Neuronal stem cell (in vitro differentiated cells): ENCODE measurements at regions not wholly inside any gene's neighbourhood (a gene's known extent, or its start where the extent isn't known, plus 50 kb on each side); places are given as distances from the start of the nearest gene placed in this dataset.
"Not testable (repeated sequence)": the region's sequence is repeated elsewhere in the genome, so short reads cannot be mapped to it uniquely, and the experiment has no call there.

Experiments used
- DNase-seq: peaks from one replicate; pipeline ENCODE4 v3.0.0-alpha.2; 2013; ENCODE audit warnings: low spot score
- H2AFZ ChIP-seq: one replicate; pipeline ENCODE4 v1.6.1; 2013; ENCODE audit warnings: mild to moderate bottlenecking, low read length, inconsistent platforms
- H2AK5ac ChIP-seq: 2 replicates; pipeline ENCODE4 v1.6.1; 2013; ENCODE audit warnings: low read depth, mild to moderate bottlenecking, inconsistent platforms, low read length, moderate library complexity, mixed read lengths
- H2BK120ac ChIP-seq: 2 replicates; pipeline ENCODE4 v1.6.1; 2013; ENCODE audit warnings: low read depth, mild to moderate bottlenecking, inconsistent platforms, low read length, moderate library complexity, mixed read lengths
- H2BK12ac ChIP-seq: one replicate; pipeline ENCODE4 v1.6.1; 2013; ENCODE audit warnings: low read length, inconsistent platforms
- H2BK15ac ChIP-seq: 2 replicates; pipeline ENCODE4 v1.6.1; 2013; ENCODE audit warnings: mild to moderate bottlenecking, low read length, inconsistent platforms, mixed read lengths
- H2BK5ac ChIP-seq: one replicate; pipeline ENCODE4 v1.6.1; 2013; ENCODE audit warnings: inconsistent platforms, mild to moderate bottlenecking, low read length, moderate library complexity
- H3K14ac ChIP-seq: one replicate; pipeline ENCODE4 v1.6.1; 2013; ENCODE audit warnings: low read length, inconsistent platforms
- H3K18ac ChIP-seq: 2 replicates; pipeline ENCODE4 v1.6.1; 2013; ENCODE audit warnings: low read length, inconsistent platforms
- H3K23ac ChIP-seq: 2 replicates; pipeline ENCODE4 v1.6.1; 2013; ENCODE audit warnings: low read depth, mild to moderate bottlenecking, mixed read lengths, low read length, inconsistent platforms; ENCODE audit not compliant: poor library complexity
- H3K27ac ChIP-seq: replicated peaks from 3 replicates; pipeline ENCODE4 v1.5.1; 2013; ENCODE audit warnings: low read length, inconsistent platforms
- H3K27me3 ChIP-seq, 3 experiments: 2 replicates each; pipeline ENCODE4 v1.6.1; 2013; ENCODE audit warnings: low read length in 3 of 3, mild to moderate bottlenecking in 2 of 3, inconsistent platforms in 1 of 3, low read depth in 1 of 3, mixed read lengths in 1 of 3, moderate library complexity in 1 of 3; ENCODE audit not compliant: control insufficient read depth in 3 of 3, insufficient read depth in 3 of 3
- H3K36me3 ChIP-seq, 2 donors: replicated peaks in 1 of 2; 2 replicates each; pipeline ENCODE4 v1.6.1; 2013; ENCODE audit warnings: low read length in 2 of 2; ENCODE audit not compliant: control insufficient read depth in 2 of 2, insufficient read depth in 2 of 2
- H3K4ac ChIP-seq: 2 replicates; pipeline ENCODE4 v1.6.1; 2013; ENCODE audit warnings: inconsistent platforms, mild to moderate bottlenecking, low read length, moderate library complexity
- H3K4me1 ChIP-seq, 2 donors: 1 replicate in 1 of 2; 2 replicates in 1 of 2; pipeline ENCODE4 v1.6.1; 2013; ENCODE audit warnings: low read length in 2 of 2, low read depth in 1 of 2; ENCODE audit not compliant: control insufficient read depth in 2 of 2, insufficient read depth in 1 of 2
- H3K4me2 ChIP-seq: one replicate; pipeline ENCODE4 v1.6.1; 2013; ENCODE audit warnings: mild to moderate bottlenecking, low read length, inconsistent platforms; ENCODE audit not compliant: insufficient read depth, poor library complexity, severe bottlenecking
- H3K4me3 ChIP-seq, 2 donors: 2 replicates each; pipeline ENCODE4 v1.5.1; 2013; ENCODE audit warnings: low read length in 2 of 2, mild to moderate bottlenecking in 2 of 2, inconsistent platforms in 1 of 2, moderate library complexity in 1 of 2
- H3K79me1 ChIP-seq: one replicate; pipeline ENCODE4 v1.6.1; 2013; ENCODE audit warnings: low read depth, mild to moderate bottlenecking, inconsistent platforms, low read length, moderate library complexity
- H3K9ac ChIP-seq: one replicate; pipeline ENCODE4 v1.6.1; 2013; ENCODE audit warnings: mild to moderate bottlenecking, low read depth, low read length, inconsistent platforms; ENCODE audit not compliant: poor library complexity
- H3K9me3 ChIP-seq, 2 donors: replicated peaks in 1 of 2; 2 replicates each; pipeline versions ENCODE3 to v1.6.1; 2013; ENCODE audit warnings: low read length in 2 of 2, mild to moderate bottlenecking in 2 of 2, inconsistent platforms in 1 of 2, low read depth in 1 of 2, mixed read lengths in 1 of 2, moderate library complexity in 1 of 2; ENCODE audit not compliant: control insufficient read depth in 2 of 2, insufficient read depth in 1 of 2
- H4K8ac ChIP-seq: one replicate; pipeline ENCODE4 v1.6.1; 2013; ENCODE audit warnings: low read depth, mild to moderate bottlenecking, inconsistent platforms, low read length, moderate library complexity
- H4K91ac ChIP-seq: one replicate; pipeline ENCODE4 v1.6.1; 2013; ENCODE audit warnings: low read length, low read depth, mild to moderate bottlenecking, inconsistent platforms; ENCODE audit not compliant: poor library complexity
- WGBS, 2 donors: extraction: QIAGEN DNeasy Blood & Tissue Kit; methylation state at CpG; one replicate each; pipeline ENCODE4 v1.1.7; 2013; ENCODE audit warnings: missing lambda C conversion rate in 2 of 2, mixed read lengths in 1 of 2; ENCODE audit not compliant: insufficient read length in 2 of 2, insufficient replicate concordance in 1 of 2; ENCODE audit errors: extremely low coverage in 2 of 2; 5-methylcytosine and 5-hydroxymethylcytosine counted together

DNA sequence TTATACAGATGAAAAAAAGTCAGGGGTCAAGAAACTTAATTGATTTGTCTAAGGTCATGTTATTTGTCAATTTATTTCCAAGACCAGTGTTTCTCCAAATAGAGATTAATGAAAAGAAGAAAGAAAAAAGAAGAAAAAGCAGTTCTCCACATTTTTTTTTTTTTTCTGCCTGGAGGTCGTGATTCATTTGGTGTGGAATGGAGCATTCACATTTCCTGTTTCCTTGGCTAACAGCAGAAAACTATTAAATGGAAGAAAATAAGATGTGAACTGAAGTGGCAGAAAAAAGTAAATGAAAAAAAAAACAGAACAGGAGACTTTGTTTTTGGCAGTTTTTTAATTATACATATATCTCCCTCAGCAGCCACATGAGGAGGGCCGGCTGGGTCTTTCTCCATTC is 470.8 kb upstream of the ZNF337 start:
- no peak overlapping the region for H3K4ac ChIP-seq
- no peak overlapping the region for H4K91ac ChIP-seq
- no peak overlapping the region for H3K14ac ChIP-seq
- H3K27me3 ChIP-seq = no peaks in the 10 kb centered on the region
- H2BK5ac ChIP-seq = no peak overlapping the region
- H3K4me3 ChIP-seq = no peak overlapping the region
- H2BK12ac ChIP-seq = no peak overlapping the region
- no CpG with 5 or more reads among the region's 2 CpGs for WGBS, 2 donors
- no peak overlapping the region for H3K27ac ChIP-seq
- no peaks in the 10 kb centered on the region for H3K9me3 ChIP-seq
- no peak for DNase-seq
- H2AFZ ChIP-seq = no peak overlapping the region
- H3K4me2 ChIP-seq = no peak overlapping the region
- H3K4me1 ChIP-seq = no peaks in the 10 kb centered on the region
- H3K36me3 ChIP-seq = no peaks in the 10 kb centered on the region
- H2AK5ac ChIP-seq = no peak overlapping the region
- H2BK120ac ChIP-seq = no peak overlapping the region
- H3K9ac ChIP-seq = no peak overlapping the region
- no peak overlapping the region for H3K23ac ChIP-seq
- H3K79me1 ChIP-seq = no peaks in the 10 kb centered on the region
- H3K18ac ChIP-seq = no peak overlapping the region
- H2BK15ac ChIP-seq = no peak overlapping the region
- no peak overlapping the region for H4K8ac ChIP-seq

GRCh38 chr20:26163890-26164289 is 467.2 kb upstream of the ZNF337 start:
- no peaks in the 10 kb centered on the region for H3K79me1 ChIP-seq
- no peak overlapping the region for H2BK15ac ChIP-seq
- no peak overlapping the region for H4K91ac ChIP-seq
- H2BK5ac ChIP-seq = no peak overlapping the region
- no peaks in the 10 kb centered on the region for H3K27me3 ChIP-seq
- no peak overlapping the region for H3K9ac ChIP-seq
- no peaks in the 10 kb centered on the region for H3K9me3 ChIP-seq
- no peaks in the 10 kb centered on the region for H3K4me1 ChIP-seq
- H3K27ac ChIP-seq = no peak overlapping the region
- no peak overlapping the region for H3K18ac ChIP-seq
- H3K14ac ChIP-seq = no peak overlapping the region
- no peak overlapping the region for H2BK120ac ChIP-seq
- no peak overlapping the region for H2AK5ac ChIP-seq
- no CpG with 5 or more reads among the region's 2 CpGs for WGBS, 2 donors
- no peak overlapping the region for H3K4me3 ChIP-seq
- H2BK12ac ChIP-seq = no peak overlapping the region
- no peak overlapping the region for H3K23ac ChIP-seq
- no peak overlapping the region for H2AFZ ChIP-seq
- no peak for DNase-seq
- H3K4me2 ChIP-seq = no peak overlapping the region
- no peak overlapping the region for H4K8ac ChIP-seq
- H3K4ac ChIP-seq = no peak overlapping the region
- H3K36me3 ChIP-seq = no peaks in the 10 kb centered on the region

DNA sequence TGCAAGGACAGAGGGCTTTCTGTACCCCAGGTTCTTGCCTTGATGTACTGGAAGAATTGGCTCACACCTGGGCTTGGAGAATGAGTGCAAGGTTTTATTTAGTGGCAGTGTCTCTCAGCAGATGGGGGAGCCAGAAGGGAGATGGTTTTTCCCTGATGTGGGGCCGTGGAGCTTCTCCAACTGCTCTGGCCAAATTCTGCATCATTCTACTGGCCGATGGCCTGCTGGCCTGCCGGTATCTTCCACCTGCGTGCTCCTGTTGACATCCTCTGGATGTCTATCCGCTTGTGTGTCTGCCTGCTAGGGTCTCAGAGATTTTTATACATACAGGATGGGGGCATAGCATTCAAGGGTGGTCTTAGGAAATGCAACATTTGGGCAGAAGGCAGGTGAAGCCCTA is 466.5 kb upstream of the ZNF337 start:
- DNase-seq, H3K4me3 ChIP-seq, H2AK5ac ChIP-seq, H3K27ac ChIP-seq, H2BK120ac ChIP-seq, H3K79me1 ChIP-seq, H2AFZ ChIP-seq, H4K91ac ChIP-seq, H3K9me3 ChIP-seq, H2BK12ac ChIP-seq, H3K14ac ChIP-seq, H4K8ac ChIP-seq, H2BK5ac ChIP-seq, H2BK15ac ChIP-seq, H3K23ac ChIP-seq, H3K9ac ChIP-seq, H3K4ac ChIP-seq, H3K4me2 ChIP-seq, H3K36me3 ChIP-seq, H3K4me1 ChIP-seq, H3K27me3 ChIP-seq, H3K18ac ChIP-seq: not testable (repeated sequence)
- WGBS, 2 donors = no CpG with 5 or more reads among the region's 5 CpGs

- not testable (repeated sequence) for H2BK5ac ChIP-seq, H3K4me1 ChIP-seq, DNase-seq, H3K9me3 ChIP-seq, H3K14ac ChIP-seq, H2AK5ac ChIP-seq, H2BK12ac ChIP-seq, H3K9ac ChIP-seq, H3K36me3 ChIP-seq, H4K91ac ChIP-seq, H3K27ac ChIP-seq, H3K79me1 ChIP-seq, H3K4me2 ChIP-seq, H3K4ac ChIP-seq, H4K8ac ChIP-seq, H3K23ac ChIP-seq, H3K4me3 ChIP-seq, H2BK120ac ChIP-seq, H2BK15ac ChIP-seq, H2AFZ ChIP-seq, H3K18ac ChIP-seq, H3K27me3 ChIP-seq
- WGBS, 2 donors = no CpG with 5 or more reads among the region's 3 CpGs
Measured at GRCh38 chr20:26161741-26162140, 465.1 kb upstream of the ZNF337 start.
